Smooth muscle cell (in vitro differentiated cells): ENCODE measurements at regions not wholly inside any gene's neighbourhood (a gene's known extent, or its start where the extent isn't known, plus 50 kb on each side); places are given as distances from the start of the nearest gene placed in this dataset.

ENCODE experiments used
- DNase-seq: peaks from one replicate; lab custom pipeline; 2025; ENCODE audit not compliant: unreplicated experiment; lab: John Stamatoyannopoulos, UW
- H2AFZ ChIP-seq: fragments of 200-600 bp; sonication (generic); 2 replicates; pipeline ENCODE4 v1.6.0; 2016; ENCODE audit warnings: antibody characterized with exemption, low read depth, mild to moderate bottlenecking
- H3F3A ChIP-seq: fragments of 200-600 bp; sonication (generic); 2 replicates; pipeline ENCODE4 v1.6.0; 2017; ENCODE audit warnings: antibody characterized with exemption, low read depth
- H3K27ac ChIP-seq: fragments of 200-600 bp; sonication (generic); 2 replicates; pipeline ENCODE4 v1.5.1; 2016; ENCODE audit warnings: low read depth, mild to moderate bottlenecking
- H3K27me3 ChIP-seq: fragments of 200-600 bp; sonication (generic); 2 replicates; pipeline ENCODE4 v1.6.1; 2016; ENCODE audit warnings: low read depth, mild to moderate bottlenecking
- H3K36me3 ChIP-seq: fragments of 200-600 bp; sonication (generic); 2 replicates; pipeline ENCODE4 v1.5.1; 2016; ENCODE audit warnings: low read depth
- H3K4me1 ChIP-seq: fragments of 200-600 bp; sonication (generic); 2 replicates; pipeline ENCODE4 v1.5.1; 2016; ENCODE audit warnings: low read depth
- H3K4me2 ChIP-seq: fragments of 200-600 bp; sonication (generic); 2 replicates; pipeline ENCODE4 v1.6.0; 2016; ENCODE audit warnings: mild to moderate bottlenecking
- H3K4me3 ChIP-seq: fragments of 200-600 bp; sonication (generic); 2 replicates; pipeline ENCODE4 v1.5.1; 2016; ENCODE audit warnings: mild to moderate bottlenecking
- H3K79me2 ChIP-seq: fragments of 200-600 bp; sonication (generic); 2 replicates; pipeline ENCODE4 v1.6.0; 2016; ENCODE audit warnings: low read depth, mild to moderate bottlenecking
- H3K9ac ChIP-seq: fragments of 200-600 bp; sonication (generic); 2 replicates; pipeline ENCODE4 v1.6.0; 2016; ENCODE audit warnings: low read depth
- H3K9me3 ChIP-seq: fragments of 200-600 bp; sonication (generic); replicated peaks from 2 replicates; pipeline ENCODE4 v1.5.1; 2016; ENCODE audit warnings: low read depth
- H4K20me1 ChIP-seq: fragments of 200-600 bp; sonication (generic); 2 replicates; pipeline ENCODE4 v1.6.0; 2016; ENCODE audit warnings: low read depth
- CTCF ChIP-seq: fragments of 200-600 bp; sonication (generic); IDR thresholded peaks from 2 replicates; pipeline ENCODE4 v1.5.1; 2017; ENCODE audit warnings: borderline replicate concordance, mild to moderate bottlenecking, antibody characterized with exemption; ENCODE audit not compliant: insufficient read depth, poor library complexity, severe bottlenecking
- WGBS: methylation state at CpG from one replicate; pipeline ENCODE4 v1.1.7; 2016; ENCODE audit warnings: low lambda C conversion rate; 5-methylcytosine and 5-hydroxymethylcytosine counted together

GRCh38 chr2:241990466-241990865 lies 120.9 kb downstream of the RTP5 start:
- DNase-seq = no peak
- TF ChIP-seq CTCF = no peak
- Histone ChIP-seq H3K27me3 (no peaks in the 10 kb centered on the region), H4K20me1 (no peaks in the 10 kb centered on the region), H3K9ac (no peak overlapping the region), H3K36me3 (no peaks in the 10 kb centered on the region), H3K4me1 (no peaks in the 10 kb centered on the region), H3K27ac (no peak overlapping the region), H3K4me3 (no peak overlapping the region), H2AFZ (no peak overlapping the region), H3F3A (no peaks in the 10 kb centered on the region), H3K9me3 (no peaks in the 10 kb centered on the region), H3K4me2 (no peak overlapping the region), H3K79me2 (no peaks in the 10 kb centered on the region)
- 89% methylated on average over 2 of the region's 2 CpGs for WGBS

GRCh38 chr2:241991299-241991698 lies 121.8 kb downstream of the RTP5 start:
- H2AFZ ChIP-seq = no peak overlapping the region
- no peaks in the 10 kb centered on the region for H3K9me3 ChIP-seq
- H4K20me1 ChIP-seq = no peaks in the 10 kb centered on the region
- no peak overlapping the region for H3K4me3 ChIP-seq
- H3K27me3 ChIP-seq = no peaks in the 10 kb centered on the region
- H3K79me2 ChIP-seq = no peaks in the 10 kb centered on the region
- no peaks in the 10 kb centered on the region for H3K4me1 ChIP-seq
- no peak for DNase-seq
- H3K9ac ChIP-seq = no peak overlapping the region
- 93% methylated on average over 26 of the region's 26 CpGs for WGBS
- H3F3A ChIP-seq = no peaks in the 10 kb centered on the region
- no peak overlapping the region for H3K27ac ChIP-seq
- no peak overlapping the region for H3K4me2 ChIP-seq
- H3K36me3 ChIP-seq = no peaks in the 10 kb centered on the region
- no peak for TF ChIP-seq CTCF

GRCh38 chr2:241992753-241993152 lies 123.2 kb downstream of the RTP5 start:
- no peak for TF ChIP-seq CTCF
- Histone ChIP-seq H3K9ac (no peak overlapping the region), H3K79me2 (no peaks in the 10 kb centered on the region), H3K4me1 (no peaks in the 10 kb centered on the region), H3K4me3 (no peak overlapping the region), H3K4me2 (no peak overlapping the region), H3K9me3 (no peaks in the 10 kb centered on the region), H4K20me1 (no peaks in the 10 kb centered on the region), H2AFZ (no peak overlapping the region), H3F3A (no peaks in the 10 kb centered on the region), H3K27me3 (no peaks in the 10 kb centered on the region), H3K27ac (no peak overlapping the region), H3K36me3 (no peaks in the 10 kb centered on the region)
- no peak for DNase-seq
- 89% methylated on average over 14 of the region's 14 CpGs for WGBS

GRCh38 chr2:241993386-241994005 lies 124.0 kb downstream of the RTP5 start:
- TF ChIP-seq CTCF = no peak
- no peaks in the 10 kb centered on the region for H3K4me1 ChIP-seq
- H3K9ac ChIP-seq = no peak overlapping the region
- no peaks in the 10 kb centered on the region for H4K20me1 ChIP-seq
- H3K4me3 ChIP-seq = no peak overlapping the region
- no peak overlapping the region for H2AFZ ChIP-seq
- H3F3A ChIP-seq = no peaks in the 10 kb centered on the region
- H3K36me3 ChIP-seq = no peaks in the 10 kb centered on the region
- H3K27ac ChIP-seq = no peak overlapping the region
- 97% methylated on average over 16 of the region's 16 CpGs for WGBS
- no peaks in the 10 kb centered on the region for H3K27me3 ChIP-seq
- no peaks in the 10 kb centered on the region for H3K79me2 ChIP-seq
- no peaks in the 10 kb centered on the region for H3K9me3 ChIP-seq
- H3K4me2 ChIP-seq = no peak overlapping the region
- DNase-seq = no peak
